ENCODE measurements at regions not wholly inside any gene's neighbourhood (a gene's known extent, or its start where the extent isn't known, plus 50 kb on each side); places are given as distances from the start of the nearest gene placed in this dataset.

DNA sequence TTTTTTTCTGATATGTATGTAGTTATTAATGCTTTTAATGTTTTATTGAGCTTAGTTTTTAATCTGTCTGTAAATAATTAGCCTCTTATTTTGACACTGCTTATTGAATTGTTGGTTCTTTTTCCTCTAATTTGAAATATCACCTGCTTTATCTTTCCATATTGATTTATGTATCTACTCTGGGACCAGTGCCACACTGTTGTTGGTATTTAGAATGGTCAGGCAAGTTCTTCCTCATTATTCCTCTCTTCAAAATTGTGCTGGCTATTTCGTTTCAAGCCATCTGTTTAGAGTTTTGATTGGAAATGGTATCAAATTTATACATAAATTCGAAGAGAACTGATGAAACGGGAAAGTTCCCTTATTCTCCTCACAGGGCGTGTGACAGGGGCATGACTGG is 96.8 kb upstream of the APP start:
- no peak overlapping the region for H2AFZ ChIP-seq (ENCODE audit: low read length)
- no peaks in the 10 kb centered on the region for H3K9me3 ChIP-seq (replicated peaks; ENCODE audit: insufficient read depth, low read length)
- H3K27ac ChIP-seq (ENCODE audit: low read length): no peak overlapping the region
- H3F3A ChIP-seq (ENCODE audit: insufficient read depth, low read length): no peaks in the 10 kb centered on the region
- H3K27me3 ChIP-seq (replicated peaks; ENCODE audit: insufficient read depth, low read length): no peaks in the 10 kb centered on the region
- no peak overlapping the region for H3K9ac ChIP-seq (ENCODE audit: low read length)
- no peaks in the 10 kb centered on the region for H3K79me2 ChIP-seq (ENCODE audit: low read length)
- no peaks in the 10 kb centered on the region for H4K20me1 ChIP-seq (ENCODE audit: insufficient read depth, low read length)
- no peaks in the 10 kb centered on the region for H3K36me3 ChIP-seq (replicated peaks; ENCODE audit: insufficient read depth, low read length)
- no peak for DNase-seq
- no peak overlapping the region for H3K4me3 ChIP-seq (ENCODE audit: low read length)
- TF ChIP-seq EZH2phosphoT487 (IDR thresholded peaks at IDR 0.05; ENCODE audit: low read length) (no peak), EZH2 (optimal IDR thresholded peaks at IDR 0.05; ENCODE audit: low read depth, low read length) (no peak)
- TF ChIP-seq, protein P1, sequence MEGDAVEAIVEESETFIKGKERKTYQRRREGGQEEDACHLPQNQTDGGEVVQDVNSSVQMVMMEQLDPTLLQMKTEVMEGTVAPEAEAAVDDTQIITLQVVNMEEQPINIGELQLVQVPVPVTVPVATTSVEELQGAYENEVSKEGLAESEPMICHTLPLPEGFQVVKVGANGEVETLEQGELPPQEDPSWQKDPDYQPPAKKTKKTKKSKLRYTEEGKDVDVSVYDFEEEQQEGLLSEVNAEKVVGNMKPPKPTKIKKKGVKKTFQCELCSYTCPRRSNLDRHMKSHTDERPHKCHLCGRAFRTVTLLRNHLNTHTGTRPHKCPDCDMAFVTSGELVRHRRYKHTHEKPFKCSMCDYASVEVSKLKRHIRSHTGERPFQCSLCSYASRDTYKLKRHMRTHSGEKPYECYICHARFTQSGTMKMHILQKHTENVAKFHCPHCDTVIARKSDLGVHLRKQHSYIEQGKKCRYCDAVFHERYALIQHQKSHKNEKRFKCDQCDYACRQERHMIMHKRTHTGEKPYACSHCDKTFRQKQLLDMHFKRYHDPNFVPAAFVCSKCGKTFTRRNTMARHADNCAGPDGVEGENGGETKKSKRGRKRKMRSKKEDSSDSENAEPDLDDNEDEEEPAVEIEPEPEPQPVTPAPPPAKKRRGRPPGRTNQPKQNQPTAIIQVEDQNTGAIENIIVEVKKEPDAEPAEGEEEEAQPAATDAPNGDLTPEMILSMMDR (IDR thresholded peaks at IDR 0.05; ENCODE audit: low read length): no peak
- no peaks in the 10 kb centered on the region for H3K4me1 ChIP-seq (ENCODE audit: low read length)
- H3K4me2 ChIP-seq (ENCODE audit: low read depth, low read length): no peak overlapping the region
- H3K9me2 ChIP-seq (replicated peaks; ENCODE audit: insufficient read depth, low read length): no peaks in the 10 kb centered on the region

DNA sequence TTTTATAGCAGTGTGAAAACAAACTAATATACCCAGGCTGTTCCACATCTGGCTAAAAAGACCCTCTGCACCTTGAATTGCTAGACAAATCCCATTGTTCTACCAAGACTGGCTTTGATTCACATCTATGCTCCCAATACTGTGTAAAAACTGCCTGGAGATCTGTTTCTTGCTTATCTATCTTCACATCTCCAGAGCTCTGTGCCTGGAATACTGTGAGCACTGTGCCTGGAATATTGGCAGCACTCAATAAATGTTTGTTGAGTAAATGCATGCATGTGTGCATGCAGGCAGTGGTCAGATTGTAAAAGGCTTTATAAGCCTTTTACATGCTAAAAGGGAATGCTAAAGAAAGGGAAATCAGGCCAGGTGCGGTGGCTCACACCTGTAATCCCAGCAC is 75.5 kb upstream of the APP start:
- Histone ChIP-seq H3K9ac (ENCODE audit: low read length) (no peak overlapping the region), H3K79me2 (ENCODE audit: low read length) (no peaks in the 10 kb centered on the region), H4K20me1 (ENCODE audit: insufficient read depth, low read length) (no peaks in the 10 kb centered on the region), H3F3A (ENCODE audit: insufficient read depth, low read length) (no peaks in the 10 kb centered on the region), H3K4me2 (ENCODE audit: low read depth, low read length) (no peak overlapping the region), H3K27me3 (replicated peaks; ENCODE audit: insufficient read depth, low read length) (no peaks in the 10 kb centered on the region), H3K9me3 (replicated peaks; ENCODE audit: insufficient read depth, low read length) (no peaks in the 10 kb centered on the region), H3K4me3 (ENCODE audit: low read length) (no peak overlapping the region), H3K9me2 (replicated peaks; ENCODE audit: insufficient read depth, low read length) (no peaks in the 10 kb centered on the region), H3K36me3 (replicated peaks; ENCODE audit: insufficient read depth, low read length) (no peaks in the 10 kb centered on the region), H3K4me1 (ENCODE audit: low read length) (no peaks in the 10 kb centered on the region), H2AFZ (ENCODE audit: low read length) (no peak overlapping the region), H3K27ac (ENCODE audit: low read length) (no peak overlapping the region)
- TF ChIP-seq, protein P1 (IDR thresholded peaks at IDR 0.05; ENCODE audit: low read length): no peak
- TF ChIP-seq EZH2phosphoT487 (IDR thresholded peaks at IDR 0.05; ENCODE audit: low read length) (no peak), EZH2 (optimal IDR thresholded peaks at IDR 0.05; ENCODE audit: low read depth, low read length) (no peak)
- DNase-seq: no peak

GRCh38 chr21:26245428-26245827 is 74.9 kb upstream of the APP start:
- H3K4me1 ChIP-seq (ENCODE audit: low read length): no peaks in the 10 kb centered on the region
- H3K27me3 ChIP-seq (replicated peaks; ENCODE audit: insufficient read depth, low read length): no peaks in the 10 kb centered on the region
- H3K9me2 ChIP-seq (replicated peaks; ENCODE audit: insufficient read depth, low read length): no peaks in the 10 kb centered on the region
- H4K20me1 ChIP-seq (ENCODE audit: insufficient read depth, low read length): no peaks in the 10 kb centered on the region
- no peak overlapping the region for H3K27ac ChIP-seq (ENCODE audit: low read length)
- no peak for TF ChIP-seq EZH2phosphoT487 (IDR thresholded peaks at IDR 0.05; ENCODE audit: low read length)
- no peak for TF ChIP-seq EZH2 (optimal IDR thresholded peaks at IDR 0.05; ENCODE audit: low read depth, low read length)
- TF ChIP-seq, protein P1 (IDR thresholded peaks at IDR 0.05; ENCODE audit: low read length): no peak
- H3K4me3 ChIP-seq (ENCODE audit: low read length): no peak overlapping the region
- no peaks in the 10 kb centered on the region for H3K9me3 ChIP-seq (replicated peaks; ENCODE audit: insufficient read depth, low read length)
- H2AFZ ChIP-seq (ENCODE audit: low read length): no peak overlapping the region
- no peak overlapping the region for H3K9ac ChIP-seq (ENCODE audit: low read length)
- H3K36me3 ChIP-seq (replicated peaks; ENCODE audit: insufficient read depth, low read length): no peaks in the 10 kb centered on the region
- no peak overlapping the region for H3K4me2 ChIP-seq (ENCODE audit: low read depth, low read length)
- DNase-seq: no peak
- no peaks in the 10 kb centered on the region for H3F3A ChIP-seq (ENCODE audit: insufficient read depth, low read length)
- H3K79me2 ChIP-seq (ENCODE audit: low read length): no peaks in the 10 kb centered on the region
